ENCODE measurements at regions not wholly inside any gene's neighbourhood (a gene's known extent, or its start where the extent isn't known, plus 50 kb on each side); places are given as distances from the start of the nearest gene placed in this dataset.

DNA sequence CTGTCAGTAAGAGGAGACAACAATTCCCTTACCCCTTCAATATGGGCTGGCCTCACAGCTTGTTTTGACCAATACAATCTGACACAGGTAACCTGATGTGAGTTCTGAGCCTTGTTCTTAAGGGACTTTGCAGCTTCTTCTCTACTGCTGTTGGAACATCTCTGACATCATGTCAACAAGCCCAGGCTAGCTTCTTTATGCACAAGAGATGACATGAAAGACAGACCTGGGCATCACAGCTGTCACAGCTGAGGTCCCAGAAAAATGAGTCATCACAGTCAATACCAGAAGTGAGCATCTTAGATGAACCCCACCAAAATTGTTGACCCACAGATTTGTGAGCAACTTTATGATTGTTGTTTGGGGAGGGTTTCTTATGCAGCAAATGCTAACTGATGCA lies 431.7 kb upstream of the PSMD7 start:
- TF ChIP-seq, protein P1, sequence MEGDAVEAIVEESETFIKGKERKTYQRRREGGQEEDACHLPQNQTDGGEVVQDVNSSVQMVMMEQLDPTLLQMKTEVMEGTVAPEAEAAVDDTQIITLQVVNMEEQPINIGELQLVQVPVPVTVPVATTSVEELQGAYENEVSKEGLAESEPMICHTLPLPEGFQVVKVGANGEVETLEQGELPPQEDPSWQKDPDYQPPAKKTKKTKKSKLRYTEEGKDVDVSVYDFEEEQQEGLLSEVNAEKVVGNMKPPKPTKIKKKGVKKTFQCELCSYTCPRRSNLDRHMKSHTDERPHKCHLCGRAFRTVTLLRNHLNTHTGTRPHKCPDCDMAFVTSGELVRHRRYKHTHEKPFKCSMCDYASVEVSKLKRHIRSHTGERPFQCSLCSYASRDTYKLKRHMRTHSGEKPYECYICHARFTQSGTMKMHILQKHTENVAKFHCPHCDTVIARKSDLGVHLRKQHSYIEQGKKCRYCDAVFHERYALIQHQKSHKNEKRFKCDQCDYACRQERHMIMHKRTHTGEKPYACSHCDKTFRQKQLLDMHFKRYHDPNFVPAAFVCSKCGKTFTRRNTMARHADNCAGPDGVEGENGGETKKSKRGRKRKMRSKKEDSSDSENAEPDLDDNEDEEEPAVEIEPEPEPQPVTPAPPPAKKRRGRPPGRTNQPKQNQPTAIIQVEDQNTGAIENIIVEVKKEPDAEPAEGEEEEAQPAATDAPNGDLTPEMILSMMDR (IDR thresholded peaks at IDR 0.05), result no peak
- DNase-seq (ENCODE audit: low spot score), result no peak
- no peak for ATAC-seq (ENCODE audit: low FRiP score)

GRCh38 chr16:73858326-73858725 lies 438.3 kb upstream of the PSMD7 start:
- DNase-seq (ENCODE audit: low spot score) (no peak), ATAC-seq (ENCODE audit: low FRiP score) (no peak)
- TF ChIP-seq, protein P1 (IDR thresholded peaks at IDR 0.05), result no peak

- no peak for DNase-seq (ENCODE audit: low spot score)
- no peak for ATAC-seq (ENCODE audit: low FRiP score)
- TF ChIP-seq, protein P1 (IDR thresholded peaks at IDR 0.05), result no peak
Measured at GRCh38 chr16:73853968-73854367, 442.6 kb upstream of the PSMD7 start.

DNA sequence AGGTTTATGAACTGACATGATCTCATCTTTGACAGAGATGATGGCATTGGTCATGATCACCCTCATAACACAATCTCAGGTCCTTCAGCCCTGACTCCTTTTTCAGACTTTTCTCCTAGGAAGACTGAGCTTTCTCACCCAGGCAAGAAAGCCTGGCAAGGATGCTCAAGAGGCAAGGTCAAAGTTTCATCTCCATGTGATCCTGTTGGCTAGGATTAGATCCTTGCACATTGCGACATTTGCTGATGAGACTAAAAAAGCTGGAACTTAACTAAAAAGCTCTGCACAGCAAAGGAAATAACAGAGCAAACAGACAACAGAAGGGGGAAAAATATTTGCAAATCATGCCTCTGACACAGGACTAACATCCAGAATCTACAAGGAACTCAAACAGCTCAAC lies 444.1 kb upstream of the PSMD7 start:
- TF ChIP-seq, protein P1 (IDR thresholded peaks at IDR 0.05), result no peak
- DNase-seq (ENCODE audit: low spot score) (no peak), ATAC-seq (ENCODE audit: low FRiP score) (no peak)

- DNase-seq (ENCODE audit: low spot score) (no peak), ATAC-seq (ENCODE audit: low FRiP score) (no peak)
- TF ChIP-seq, protein P1 (IDR thresholded peaks at IDR 0.05), result no peak
Measured at GRCh38 chr16:73848993-73849392, 447.6 kb upstream of the PSMD7 start.

GRCh38 chr16:73847090-73847489 lies 449.5 kb upstream of the PSMD7 start:
- no peak for DNase-seq (ENCODE audit: low spot score)
- TF ChIP-seq, protein P1 (IDR thresholded peaks at IDR 0.05), result no peak
- no peak for ATAC-seq (ENCODE audit: low FRiP score)

DNA sequence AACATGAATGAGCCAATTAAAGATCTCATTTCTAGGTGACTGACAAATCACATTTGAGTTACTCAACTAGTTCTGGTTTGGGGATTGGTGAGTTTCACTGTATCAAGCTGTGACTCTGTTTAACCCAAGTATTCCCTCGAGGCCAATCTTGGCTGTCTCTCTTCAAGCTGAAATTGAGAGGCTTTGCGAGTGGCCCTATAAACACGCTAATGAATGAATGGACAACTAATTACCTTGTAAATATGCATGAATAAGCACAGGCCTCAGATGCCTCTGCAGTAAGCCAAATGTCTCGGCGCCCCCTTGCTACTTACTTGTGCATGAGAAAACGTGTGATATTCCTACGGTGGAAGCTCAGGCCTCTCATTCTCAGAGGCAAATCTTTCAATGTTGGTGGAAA lies 450.3 kb upstream of the PSMD7 start:
- no peak for ATAC-seq (ENCODE audit: low FRiP score)
- no peak for DNase-seq (ENCODE audit: low spot score)
- TF ChIP-seq, protein P1 (IDR thresholded peaks at IDR 0.05), result no peak

Data from omental fat pad (tissue), 3 donors.